ENCODE measurements at regions not wholly inside any gene's neighbourhood (a gene's known extent, or its start where the extent isn't known, plus 50 kb on each side); places are given as distances from the start of the nearest gene placed in this dataset.

GRCh38 chr12:90323217-90323616 lies 614.6 kb upstream of the ATP2B1 start:
- Mint-ChIP-seq H3K27me3 (ENCODE audit: low read depth) (no peaks in the 10 kb centered on the region), H3K4me3 (no peak overlapping the region), H3K36me3 (peaks cover 2% of the 10 kb centered on the region), H3K27ac (no peak overlapping the region), H3K4me1 (peaks cover 25% of the 10 kb centered on the region), H3K9me3 (peaks cover 11% of the 10 kb centered on the region)
- no peak for DNase-seq (ENCODE audit: low spot score in 2 of 2, unreplicated experiment in 2 of 2)
- no peak for TF ChIP-seq CTCF (IDR thresholded peaks at IDR 0.05; ENCODE audit: unreplicated experiment)

GRCh38 chr12:90322006-90322405 lies 613.4 kb upstream of the ATP2B1 start:
- Mint-ChIP-seq H3K9me3 (peaks cover 7% of the 10 kb centered on the region), H3K27me3 (ENCODE audit: low read depth) (no peaks in the 10 kb centered on the region)

GRCh38 chr12:90321369-90321768 lies 612.7 kb upstream of the ATP2B1 start:
- Mint-ChIP-seq H3K36me3 (peaks cover 2% of the 10 kb centered on the region), H3K4me3 (no peak overlapping the region), H3K27me3 (ENCODE audit: low read depth) (no peaks in the 10 kb centered on the region)

More at GRCh38 chr12:90322006-90322405, 613.4 kb upstream of the ATP2B1 start:
- no peak for TF ChIP-seq CTCF (IDR thresholded peaks at IDR 0.05; ENCODE audit: unreplicated experiment)
- H3K36me3 Mint-ChIP-seq = peaks cover 2% of the 10 kb centered on the region
- no peak for DNase-seq (ENCODE audit: low spot score in 2 of 2, unreplicated experiment in 2 of 2)
- no peak overlapping the region for H3K27ac Mint-ChIP-seq
- H3K4me1 Mint-ChIP-seq = peaks cover 14% of the 10 kb centered on the region
- no peak overlapping the region for H3K4me3 Mint-ChIP-seq

GRCh38 chr12:90311561-90311960 lies 602.9 kb upstream of the ATP2B1 start:
- no peak for DNase-seq (ENCODE audit: low spot score in 2 of 2, unreplicated experiment in 2 of 2)
- H3K27ac Mint-ChIP-seq = no peak overlapping the region
- peaks cover 12% of the 10 kb centered on the region for H3K9me3 Mint-ChIP-seq
- H3K4me1 Mint-ChIP-seq = peaks cover 15% of the 10 kb centered on the region
- no peaks in the 10 kb centered on the region for H3K27me3 Mint-ChIP-seq (ENCODE audit: low read depth)
- TF ChIP-seq CTCF (IDR thresholded peaks at IDR 0.05; ENCODE audit: unreplicated experiment) = no peak
- H3K36me3 Mint-ChIP-seq = no peaks in the 10 kb centered on the region
- no peak overlapping the region for H3K4me3 Mint-ChIP-seq

More at GRCh38 chr12:90321369-90321768, 612.7 kb upstream of the ATP2B1 start:
- Mint-ChIP-seq H3K4me1 (peaks cover 9% of the 10 kb centered on the region), H3K9me3 (peaks cover 7% of the 10 kb centered on the region), H3K27ac (no peak overlapping the region)
- TF ChIP-seq CTCF (IDR thresholded peaks at IDR 0.05; ENCODE audit: unreplicated experiment) = no peak
- no peak for DNase-seq (ENCODE audit: low spot score in 2 of 2, unreplicated experiment in 2 of 2)

- H3K27me3 Mint-ChIP-seq (ENCODE audit: low read depth) = no peaks in the 10 kb centered on the region
Measured at GRCh38 chr12:90305379-90305778, 596.7 kb upstream of the ATP2B1 start.

More at GRCh38 chr12:90305379-90305778, 596.7 kb upstream of the ATP2B1 start:
- Mint-ChIP-seq H3K36me3 (peaks cover 2% of the 10 kb centered on the region), H3K4me1 (peaks cover 34% of the 10 kb centered on the region), H3K9me3 (no peaks in the 10 kb centered on the region), H3K27ac (peak overlapping the region; percentile 79), H3K4me3 (no peak overlapping the region)
- TF ChIP-seq CTCF (IDR thresholded peaks at IDR 0.05; ENCODE audit: unreplicated experiment) = no peak
- no peak for DNase-seq (ENCODE audit: low spot score in 2 of 2, unreplicated experiment in 2 of 2)

All from mesothelial cell of epicardium (in vitro differentiated cells).